Liver (tissue), 3 donors: ENCODE measurements at regions not wholly inside any gene's neighbourhood (a gene's known extent, or its start where the extent isn't known, plus 50 kb on each side); places are given as distances from the start of the nearest gene placed in this dataset.

Experiments
- CTCF ChIP-seq: fragments of 150-350 bp; IDR thresholded peaks from 2 replicates; pipeline ENCODE4 v1.5.1; 2017; ENCODE audit warnings: improper control_type of control experiment, low read depth, low read length; ENCODE audit not compliant: missing input control
- EGR1 ChIP-seq, 2 donors: IDR thresholded peaks; 2 replicates each; pipeline ENCODE4 v1.6.1; 2016 to 2018; ENCODE audit warnings: antibody characterized with exemption in 2 of 2, low read depth in 2 of 2
- HNF4A ChIP-seq, 2 donors: conservative IDR thresholded peaks; 2 replicates each; pipeline ENCODE4 v1.6.1; 2016; ENCODE audit warnings: antibody characterized with exemption in 2 of 2, mild to moderate bottlenecking in 2 of 2
- HNF4G ChIP-seq: IDR thresholded peaks from 2 replicates; pipeline ENCODE4 v1.6.1; 2016; ENCODE audit warnings: antibody characterized with exemption
- JUND ChIP-seq, 2 donors: IDR thresholded peaks; 2 replicates each; pipeline ENCODE4 v1.6.1; 2016; ENCODE audit warnings: antibody characterized with exemption in 2 of 2
- RAD21 ChIP-seq, 2 donors: IDR thresholded peaks; 2 replicates each; pipeline ENCODE4 v1.6.1; 2016; ENCODE audit warnings: antibody characterized with exemption in 2 of 2, mild to moderate bottlenecking in 2 of 2
- REST ChIP-seq: IDR thresholded peaks from 2 replicates; pipeline ENCODE4 v1.6.1; 2016; ENCODE audit warnings: antibody characterized with exemption, mild to moderate bottlenecking
- SP1 ChIP-seq: IDR thresholded peaks from 2 replicates; pipeline ENCODE4 v1.6.1; 2018; ENCODE audit warnings: antibody characterized with exemption, mild to moderate bottlenecking
- TAF1 ChIP-seq: conservative IDR thresholded peaks from 2 replicates; pipeline ENCODE4 v1.6.1; 2016; ENCODE audit warnings: antibody characterized with exemption, mild to moderate bottlenecking
- donor health status: healthy.
- donor health status: healthy.

- TF ChIP-seq CTCF = no peak
- TF ChIP-seq REST = no peak
- no peak for TF ChIP-seq TAF1
- TF ChIP-seq HNF4A (conservative IDR thresholded peaks at IDR 0.05) = no peak
- TF ChIP-seq SP1 = peak; percentile 9
- no peak for TF ChIP-seq JUND (IDR thresholded peaks at IDR 0.05)
- TF ChIP-seq EGR1 (IDR thresholded peaks at IDR 0.05; ENCODE audit: low read depth in 2 of 2) = no peak
- no peak for TF ChIP-seq RAD21 (IDR thresholded peaks at IDR 0.05)
- no peak for TF ChIP-seq HNF4G
Observed at GRCh38 chr5:72604111-72604797, 97.0 kb upstream of the ZNF366 start.
